Spleen (tissue), 11 donors: ENCODE measurements at regions not wholly inside any gene's neighbourhood (a gene's known extent, or its start where the extent isn't known, plus 50 kb on each side); places are given as distances from the start of the nearest gene placed in this dataset.

Experiments
- DNase-seq: peaks from one replicate; pipeline ENCODE4 v3.0.0-alpha.2; 2020
- H3K27ac ChIP-seq, 8 donors: fragments of 200-600 bp; sonication (generic) in 7 of 8; 1 replicate in 4 of 8; 2 replicates in 4 of 8; pipeline versions ENCODE4 v1.5.0 to v1.8.0; 2016 to 2021; ENCODE audit warnings: inconsistent platforms in 4 of 8, mild to moderate bottlenecking in 4 of 8, moderate library complexity in 1 of 8
- H3K27me3 ChIP-seq, 7 donors: fragments of 200-600 bp; sonication (generic) in 6 of 7; replicated peaks in 1 of 7; 1 replicate in 4 of 7; 2 replicates in 3 of 7; pipeline versions ENCODE4 v1.5.0 to v1.8.0; 2016 to 2021; ENCODE audit warnings: inconsistent platforms in 3 of 7, mild to moderate bottlenecking in 1 of 7
- H3K36me3 ChIP-seq, 6 donors: fragments of 200-600 bp; sonication (generic) in 5 of 6; 1 replicate in 4 of 6; 2 replicates in 2 of 6; pipeline versions ENCODE4 v1.5.0 to v1.8.0; 2016 to 2021; ENCODE audit warnings: inconsistent platforms in 2 of 6
- H3K4me1 ChIP-seq, 6 donors: fragments of 200-600 bp; sonication (generic) in 5 of 6; 1 replicate in 3 of 6; 2 replicates in 3 of 6; pipeline versions ENCODE4 v1.5.0 to v1.8.0; 2016 to 2021; ENCODE audit warnings: inconsistent platforms in 3 of 6
- H3K4me3 ChIP-seq, 8 donors: fragments of 200-600 bp; sonication (generic) in 7 of 8; 1 replicate in 4 of 8; 2 replicates in 4 of 8; pipeline versions ENCODE4 v1.5.0 to v1.8.0; 2016 to 2021; ENCODE audit warnings: inconsistent platforms in 4 of 8, mild to moderate bottlenecking in 4 of 8, moderate library complexity in 2 of 8
- H3K9me3 ChIP-seq, 8 donors: fragments of 200-600 bp; sonication (generic) in 7 of 8; 1 replicate in 4 of 8; 2 replicates in 4 of 8; pipeline versions ENCODE4 v1.5.0 to v1.8.0; 2016 to 2021; ENCODE audit warnings: inconsistent platforms in 4 of 8
- CTCF ChIP-seq, 11 experiments: fragments of 200-600 bp in 7 of 11; fragments of 450-650 bp in 4 of 11; sonication (generic) in 4 of 11; IDR thresholded peaks in 8 of 11; conservative IDR thresholded peaks in 3 of 11; 1 replicate in 7 of 11; 2 replicates in 4 of 11; pipeline versions ENCODE4 v1.4.0 to v1.8.0; 2016 to 2021; ENCODE audit warnings: antibody characterized with exemption in 11 of 11, inconsistent platforms in 4 of 11, mild to moderate bottlenecking in 1 of 11
- POLR2A ChIP-seq, 3 donors: fragments of 450-650 bp; IDR thresholded peaks; one replicate each; pipeline ENCODE4 v1.5.1; 2017; ENCODE audit warnings: antibody characterized with exemption in 3 of 3, mild to moderate bottlenecking in 1 of 3
- POLR2AphosphoS5 ChIP-seq, 3 donors: sonication (generic); formaldehyde crosslinking; IDR thresholded peaks; one replicate each; pipeline ENCODE4 v1.5.1; 2017; ENCODE audit warnings: antibody characterized with exemption in 3 of 3
- WGBS, 5 donors: extraction: QIAGEN DNeasy Blood & Tissue Kit in 3 of 5; methylation state at CpG; one replicate each; pipeline versions ENCODE4 v1.1.5 to v1.1.7; 2013 to 2018; 5-methylcytosine and 5-hydroxymethylcytosine counted together
- intact Hi-C: fragments of 100-400 bp; cut with DNase I; formaldehyde crosslinking; loops from one replicate; pipeline ENCODE4 v1.15.0; 2023; ENCODE audit warnings: low total_unique reads
- donor health status: healthy with polysubstance abuse.
- donor health status: DM: no; HTN: no; CAD: no; lungs with moderate emphysema.
- donor health status: DM: no; HTN: no; CAD: no.
- donor health status: Bipolar disorder and iron deficiency.
- donor health status: healthy.
- donor health status: DM: no; HTN: no; CAD: no.
- donor health status: DM: yes; HTN: yes; CAD: no.

- H3K4me3 ChIP-seq, result no peak overlapping the region
- TF ChIP-seq POLR2AphosphoS5 (IDR thresholded peaks at IDR 0.05) (no peak), CTCF (IDR thresholded peaks at IDR 0.05 in 8 of 11, conservative IDR thresholded peaks at IDR 0.05 in 3 of 11) (no peak), POLR2A (IDR thresholded peaks at IDR 0.05) (no peak)
- peaks cover 0 to 6% (median 0%) of the 10 kb centered on the region in 8 donors for H3K9me3 ChIP-seq
- H3K27ac ChIP-seq, result no peak overlapping the region
- no peaks in the 10 kb centered on the region for H3K4me1 ChIP-seq
- WGBS, 5 donors, result 74 to 93% (median 81%) methylated on average over 8 of the region's 8 CpGs
- H3K27me3 ChIP-seq, result peaks cover 0 to 5% (median 0%) of the 10 kb centered on the region in 7 donors
- intact Hi-C loops, result no loop called here
- no peaks in the 10 kb centered on the region for H3K36me3 ChIP-seq
- DNase-seq, result no peak
These were observed 176.1 kb downstream of the TTLL2 start for GRCh38 chr6:167500961-167501360.

- intact Hi-C loops, result no loop called here
- TF ChIP-seq POLR2A (IDR thresholded peaks at IDR 0.05) (no peak), POLR2AphosphoS5 (IDR thresholded peaks at IDR 0.05) (no peak), CTCF (IDR thresholded peaks at IDR 0.05 in 8 of 11, conservative IDR thresholded peaks at IDR 0.05 in 3 of 11) (peak in 1 of 11 experiments; percentile 10)
- Histone ChIP-seq H3K27ac (no peak overlapping the region), H3K4me3 (no peak overlapping the region), H3K4me1 (no peaks in the 10 kb centered on the region), H3K27me3 (peaks cover 0 to 2% (median 0%) of the 10 kb centered on the region in 7 donors), H3K9me3 (peaks cover 0 to 6% (median 0%) of the 10 kb centered on the region in 8 donors), H3K36me3 (no peaks in the 10 kb centered on the region)
- DNase-seq, result no peak
- 76 to 86% (median 81%) methylated on average over 19 of the region's 19 CpGs for WGBS, 5 donors
These were observed 177.0 kb downstream of the TTLL2 start for GRCh38 chr6:167501831-167502385.

DNA sequence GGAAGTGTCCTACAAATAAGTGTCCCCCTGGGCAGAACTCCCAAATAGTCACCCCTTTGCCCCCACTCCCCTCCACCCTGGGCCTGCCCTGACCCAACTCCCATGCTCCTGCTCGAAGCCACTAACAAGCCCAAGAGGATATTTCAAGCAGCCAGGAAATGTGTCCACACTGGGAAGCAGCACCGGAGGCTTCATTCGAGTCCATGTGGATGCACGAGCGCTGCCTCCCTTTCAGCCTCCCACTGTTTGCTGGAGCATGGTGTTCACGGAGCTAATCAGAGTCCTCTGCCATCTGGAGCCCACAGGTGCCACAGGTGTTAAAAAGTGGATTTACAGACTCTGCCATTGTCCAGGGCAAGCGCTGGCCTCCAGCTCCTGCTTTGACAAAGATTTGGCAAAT, 177.6 kb downstream of the TTLL2 start:
- Histone ChIP-seq H3K9me3 (peaks cover 0 to 6% (median 0%) of the 10 kb centered on the region in 8 donors), H3K4me1 (no peaks in the 10 kb centered on the region), H3K36me3 (no peaks in the 10 kb centered on the region), H3K4me3 (no peak overlapping the region), H3K27ac (no peak overlapping the region), H3K27me3 (no peaks in the 10 kb centered on the region)
- no peak for DNase-seq
- intact Hi-C loops, result no loop called here
- WGBS, 5 donors, result 85 to 88% (median 88%) methylated on average over 6 to 7 of the region's 7 CpGs
- TF ChIP-seq POLR2AphosphoS5 (IDR thresholded peaks at IDR 0.05), result no peak
- TF ChIP-seq CTCF (IDR thresholded peaks at IDR 0.05 in 8 of 11, conservative IDR thresholded peaks at IDR 0.05 in 3 of 11), result no peak
- TF ChIP-seq POLR2A (IDR thresholded peaks at IDR 0.05), result no peak

GRCh38 chr6:167504385-167504961, 179.6 kb downstream of the TTLL2 start:
- no peaks in the 10 kb centered on the region for H3K36me3 ChIP-seq
- H3K4me3 ChIP-seq, result no peak overlapping the region
- WGBS, 5 donors, result 58 to 69% (median 63%) methylated on average over 6 of the region's 6 CpGs
- H3K27ac ChIP-seq, result no peak overlapping the region
- H3K4me1 ChIP-seq, result no peaks in the 10 kb centered on the region
- intact Hi-C loops, result no loop called here
- TF ChIP-seq POLR2AphosphoS5 (IDR thresholded peaks at IDR 0.05), result no peak
- no peaks in the 10 kb centered on the region for H3K9me3 ChIP-seq
- H3K27me3 ChIP-seq, result no peaks in the 10 kb centered on the region
- no peak for DNase-seq
